T-cell (primary cell): ENCODE measurements at regions not wholly inside any gene's neighbourhood (a gene's known extent, or its start where the extent isn't known, plus 50 kb on each side); places are given as distances from the start of the nearest gene placed in this dataset.
A peak's percentile ranks its signal among the peaks of the same experiment; 100 is the strongest.

Experiments
- ATAC-seq, 4 experiments: fragments of 200-7000 bp in 3 of 4; fragments of 150-1000 bp in 1 of 4; cut with Tn5 transposase; replicated peaks in 1 of 4; 1 replicate in 3 of 4; 2 replicates in 1 of 4; pipeline ENCODE4 v1.10.0; 2021; ENCODE audit warnings: moderate library complexity in 3 of 4, mild to moderate bottlenecking in 2 of 4, moderate number of reproducible peaks in 1 of 4
- CTCF ChIA-PET, 2 donors: fragments of 300-600 bp; sonication (Branson Sonifier 250); formaldehyde crosslinking; loops; one replicate each; lab custom pipeline; 2022; ENCODE audit warnings: antibody characterized with exemption in 2 of 2; lab: Charles Lee
- POLR2A ChIA-PET, 2 donors: fragments of 300-600 bp; sonication (Branson Sonifier 250); formaldehyde crosslinking; loops; one replicate each; lab custom pipeline; 2022; ENCODE audit warnings: antibody characterized with exemption in 2 of 2; lab: Charles Lee
- DNase-seq, 35 experiments: peaks; one replicate each; pipeline versions ENCODE4 v3.0.0 to v3.0.0-alpha.2; 2013 to 2023
- H3K27ac ChIP-seq: one replicate; pipeline ENCODE4 v1.5.1; 2013; ENCODE audit warnings: low read length
- H3K27me3 ChIP-seq, 2 experiments: replicated peaks in 1 of 2; 1 replicate in 1 of 2; 2 replicates in 1 of 2; pipeline versions ENCODE4 v1.6.1 to v1.7.0; 2013; ENCODE audit warnings: low read length in 1 of 2, mixed read lengths in 1 of 2; ENCODE audit not compliant: control insufficient read depth in 2 of 2, insufficient read depth in 2 of 2; ENCODE audit errors: extremely low read depth in 1 of 2
- H3K36me3 ChIP-seq, 2 donors: 1 replicate in 1 of 2; 2 replicates in 1 of 2; pipeline versions ENCODE4 v1.6.1 to v1.7.0; 2013; ENCODE audit warnings: low read length in 1 of 2; ENCODE audit not compliant: control insufficient read depth in 2 of 2, insufficient read depth in 1 of 2; ENCODE audit errors: extremely low read depth in 1 of 2
- H3K4me1 ChIP-seq, 2 experiments: 1 replicate in 1 of 2; 2 replicates in 1 of 2; pipeline versions ENCODE4 v1.6.1 to v1.7.0; 2013; ENCODE audit warnings: low read length in 2 of 2, mixed read lengths in 1 of 2; ENCODE audit not compliant: insufficient read depth in 2 of 2, control insufficient read depth in 1 of 2; ENCODE audit errors: extremely low read depth in 1 of 2
- H3K4me3 ChIP-seq, 2 donors: 1 replicate in 1 of 2; 2 replicates in 1 of 2; pipeline versions ENCODE4 v1.5.1 to v1.7.0; 2013; ENCODE audit warnings: mild to moderate bottlenecking in 2 of 2, low read length in 1 of 2, moderate library complexity in 1 of 2; ENCODE audit not compliant: control insufficient read depth in 1 of 2; ENCODE audit errors: extremely low read depth in 1 of 2
- H3K9me3 ChIP-seq: 2 replicates; pipeline ENCODE4 v1.7.0; 2013
- H3K27ac Mint-ChIP-seq, 2 donors: one replicate each; pipeline ENCODE4 v1.8.0; 2020 to 2021; ENCODE audit warnings: mild to moderate bottlenecking in 2 of 2, mixed read lengths in 2 of 2
- H3K27me3 Mint-ChIP-seq, 2 donors: one replicate each; pipeline ENCODE4 v1.8.0; 2021 to 2022; ENCODE audit warnings: mixed read lengths in 2 of 2
- H3K36me3 Mint-ChIP-seq: one replicate; pipeline ENCODE4 v1.8.0; 2021; ENCODE audit warnings: mixed read lengths
- H3K4me1 Mint-ChIP-seq, 3 donors: one replicate each; pipeline ENCODE4 v1.8.0; 2020 to 2022; ENCODE audit warnings: mixed read lengths in 3 of 3, mild to moderate bottlenecking in 1 of 3
- H3K4me3 Mint-ChIP-seq, 3 donors: one replicate each; pipeline ENCODE4 v1.8.0; 2020 to 2022; ENCODE audit warnings: mild to moderate bottlenecking in 3 of 3, mixed read lengths in 3 of 3, moderate library complexity in 3 of 3
- H3K9me3 Mint-ChIP-seq, 3 donors: one replicate each; pipeline ENCODE4 v1.8.0; 2020 to 2022; ENCODE audit warnings: mixed read lengths in 3 of 3
- WGBS: methylation state at CpG from one replicate; pipeline ENCODE4 v1.1.5; 2013; ENCODE audit warnings: missing lambda C conversion rate; ENCODE audit not compliant: insufficient coverage; 5-methylcytosine and 5-hydroxymethylcytosine counted together

DNA sequence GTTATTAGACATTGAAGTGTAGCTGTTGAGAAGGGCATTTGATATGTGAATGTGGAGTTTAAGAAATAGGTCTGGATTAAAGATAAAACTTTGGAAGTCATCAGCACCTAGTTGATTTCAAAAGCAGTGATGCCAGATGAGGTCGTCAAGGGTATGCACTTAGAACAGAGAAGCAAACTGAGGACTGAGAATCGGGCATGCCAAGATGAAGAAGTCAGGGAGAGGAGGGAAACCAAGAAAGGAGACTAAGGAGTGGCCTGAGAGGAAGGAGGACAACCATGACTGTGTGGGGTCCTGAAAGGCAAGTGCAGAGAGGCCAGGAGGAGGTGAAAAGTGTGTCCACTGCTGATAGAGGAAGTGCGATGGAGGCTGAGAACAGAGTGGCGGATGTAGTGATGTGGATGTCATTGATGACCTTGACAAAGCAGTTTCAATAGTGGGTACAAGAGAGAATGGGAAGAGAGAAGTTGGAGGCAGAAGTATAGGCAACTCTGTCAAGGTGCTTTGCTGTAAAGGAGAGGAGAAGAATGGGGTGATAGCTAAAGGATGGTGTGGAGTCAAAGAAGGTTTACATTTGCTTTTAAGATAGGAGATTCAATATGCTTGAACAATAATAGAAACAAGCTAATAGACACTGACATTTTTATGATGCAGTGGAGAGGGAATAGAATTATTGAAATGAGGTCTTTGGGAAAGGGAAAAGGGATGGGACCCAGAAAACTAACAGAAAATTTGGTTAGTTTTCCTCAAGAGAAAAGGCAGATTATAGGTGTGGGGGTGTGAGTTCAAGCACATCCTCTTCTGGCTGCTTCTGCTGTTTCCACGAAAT lies 139.7 kb upstream of the TMEM170B start:
- no peaks in the 10 kb centered on the region for H3K9me3 Mint-ChIP-seq
- Histone ChIP-seq H3K27me3 (no peaks in the 10 kb centered on the region), H3K27ac (no peak overlapping the region), H3K9me3 (no peaks in the 10 kb centered on the region), H3K4me1 (no peaks in the 10 kb centered on the region), H3K36me3 (no peaks in the 10 kb centered on the region), H3K4me3 (no peak overlapping the region)
- WGBS: 97% methylated on average over 5 of the region's 5 CpGs
- ATAC-seq (no peak), DNase-seq (no peak)
- peak overlapping the region in 1 of 2 donors; percentile 19 for H3K27ac Mint-ChIP-seq
- H3K36me3 Mint-ChIP-seq: peaks cover 4% of the 10 kb centered on the region
- peaks cover 0 to 5% of the 10 kb centered on the region in 2 donors for H3K27me3 Mint-ChIP-seq
- ChIA-PET CTCF (no interaction called here), POLR2A (no interaction called here)
- H3K4me3 Mint-ChIP-seq: no peak overlapping the region
- peaks cover 0 to 2% (median 0%) of the 10 kb centered on the region in 3 donors for H3K4me1 Mint-ChIP-seq

DNA sequence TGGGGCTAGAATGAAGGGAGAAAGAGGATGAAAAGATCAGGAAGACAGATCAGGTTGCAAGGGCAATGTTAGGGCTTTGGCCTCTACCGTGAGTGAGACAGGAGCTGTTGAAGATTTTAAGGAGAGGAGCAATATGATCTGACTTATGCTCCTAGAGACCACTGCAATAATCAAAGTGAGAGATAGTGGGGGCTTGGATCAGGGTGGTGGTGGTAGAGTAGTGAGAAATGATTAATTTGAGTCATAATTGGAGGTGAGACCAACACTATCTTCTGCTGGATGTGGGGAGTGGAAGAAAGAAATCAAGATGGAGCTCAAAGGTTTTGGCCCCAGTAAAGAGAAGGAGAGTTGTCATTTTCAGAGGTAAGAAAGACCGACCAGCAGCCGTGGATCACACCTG lies 140.7 kb upstream of the TMEM170B start:
- H3K4me1 Mint-ChIP-seq: peaks cover 0 to 2% (median 0%) of the 10 kb centered on the region in 3 donors
- H3K36me3 Mint-ChIP-seq: peaks cover 4% of the 10 kb centered on the region
- H3K36me3 ChIP-seq: no peaks in the 10 kb centered on the region
- H3K4me3 ChIP-seq: no peak overlapping the region
- H3K4me1 ChIP-seq: no peaks in the 10 kb centered on the region
- H3K4me3 Mint-ChIP-seq: no peak overlapping the region
- H3K9me3 ChIP-seq: no peaks in the 10 kb centered on the region
- ChIA-PET CTCF (no interaction called here), POLR2A (no interaction called here)
- ATAC-seq (no peak), DNase-seq (no peak)
- H3K27me3 Mint-ChIP-seq: peaks cover 0 to 5% of the 10 kb centered on the region in 2 donors
- H3K9me3 Mint-ChIP-seq: peaks cover 0 to 4% (median 0%) of the 10 kb centered on the region in 3 donors
- no peak overlapping the region for H3K27ac Mint-ChIP-seq
- H3K27ac ChIP-seq: no peak overlapping the region
- WGBS: 100% methylated on average over 1 of the region's 3 CpGs
- H3K27me3 ChIP-seq: no peaks in the 10 kb centered on the region

DNA sequence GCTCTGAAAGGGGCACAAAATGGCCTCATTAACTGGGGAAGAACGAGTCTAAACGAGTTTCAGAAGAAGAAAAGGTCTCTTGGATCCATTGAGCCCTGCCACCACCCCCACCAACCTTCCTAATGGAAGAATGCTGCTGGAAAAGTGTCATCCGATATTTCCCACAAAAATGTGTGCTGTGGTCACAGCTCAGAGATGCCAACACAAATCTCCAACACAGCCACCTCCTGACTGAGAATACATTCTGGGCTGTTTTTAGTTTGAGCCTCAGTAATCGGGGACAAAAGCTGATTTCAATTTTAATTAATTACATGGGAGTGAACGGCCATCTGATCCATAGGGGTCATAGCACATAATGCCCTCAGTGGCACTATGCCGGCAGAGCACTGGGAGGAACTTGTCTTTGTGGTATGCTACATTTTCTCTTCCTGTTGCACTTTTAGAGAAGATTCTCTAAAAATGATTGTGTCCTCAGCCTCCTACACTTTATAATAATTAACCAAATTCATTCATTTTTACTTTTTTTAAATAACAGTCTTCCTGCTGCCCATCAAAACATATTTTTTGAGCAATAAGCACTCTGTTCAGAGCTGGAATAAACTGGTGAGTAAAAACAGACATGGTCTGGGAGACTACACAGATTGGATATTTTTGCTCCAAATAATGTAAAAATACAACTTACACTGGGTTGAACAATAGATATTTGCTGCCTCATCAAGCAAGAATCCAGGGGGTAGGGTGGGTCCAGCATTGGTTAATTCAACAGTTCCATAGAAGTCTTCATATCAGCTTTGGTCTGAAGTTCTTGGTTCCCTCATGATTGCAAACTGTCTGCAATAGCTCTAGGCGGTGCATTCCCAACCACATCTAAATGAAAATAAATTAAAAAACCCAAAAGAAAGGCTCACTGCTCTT lies 143.6 kb upstream of the TMEM170B start:
- POLR2A ChIA-PET: interaction anchor here in 1 of 2 donors (0.6 kb wide), 1 partner anchor 103 kb away, joined by 5 read pairs; no protein-coding TSS in a partner anchor
- 100% methylated on average over 1 of the region's 7 CpGs for WGBS
- H3K4me1 Mint-ChIP-seq: peaks cover 0 to 2% (median 0%) of the 10 kb centered on the region in 3 donors
- peaks cover 4% of the 10 kb centered on the region for H3K36me3 Mint-ChIP-seq
- no peaks in the 10 kb centered on the region for H3K4me1 ChIP-seq
- H3K27ac ChIP-seq: no peak overlapping the region
- CTCF ChIA-PET: no interaction called here
- no peak overlapping the region for H3K4me3 Mint-ChIP-seq
- no peaks in the 10 kb centered on the region for H3K36me3 ChIP-seq
- H3K27me3 ChIP-seq: no peaks in the 10 kb centered on the region
- H3K9me3 ChIP-seq: no peaks in the 10 kb centered on the region
- DNase-seq (no peak), ATAC-seq (no peak)
- peaks cover 0 to 5% of the 10 kb centered on the region in 2 donors for H3K27me3 Mint-ChIP-seq
- no peak overlapping the region for H3K4me3 ChIP-seq
- H3K27ac Mint-ChIP-seq: no peak overlapping the region
- H3K9me3 Mint-ChIP-seq: peaks cover 0 to 4% (median 0%) of the 10 kb centered on the region in 3 donors

DNA sequence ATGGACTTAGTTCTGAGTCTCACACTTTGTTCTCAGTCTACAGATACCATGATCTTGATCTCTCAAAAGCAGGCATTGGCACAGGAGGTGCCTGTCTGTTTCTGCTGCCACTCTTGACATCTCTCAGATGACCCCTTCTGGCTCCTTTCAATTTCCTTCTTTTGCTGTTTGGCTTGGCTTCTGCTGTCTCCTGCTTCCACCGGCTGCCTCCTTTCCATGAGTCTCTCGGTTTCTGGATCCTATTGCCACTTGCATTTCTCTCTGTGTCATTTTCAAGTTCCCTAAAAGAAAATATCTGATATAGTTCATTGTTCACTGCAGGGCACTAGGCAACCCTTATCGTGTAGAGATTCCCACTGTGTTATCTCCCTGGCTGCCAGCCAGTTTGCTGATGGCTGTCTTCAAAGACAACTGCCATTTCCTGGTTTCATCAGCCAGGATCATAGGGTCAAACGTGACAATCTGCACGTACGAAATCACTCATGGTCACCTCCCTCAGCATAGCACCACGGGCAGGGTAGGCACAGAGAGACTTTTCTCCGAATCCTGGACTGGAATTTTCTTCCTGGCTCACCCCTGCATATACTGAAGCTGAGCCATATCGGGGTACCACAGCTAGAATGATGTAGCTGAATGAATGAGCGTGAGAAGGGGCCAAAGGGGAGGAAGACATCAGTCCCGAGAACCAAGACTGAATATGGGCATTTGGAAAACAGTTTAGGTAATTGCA lies 144.6 kb upstream of the TMEM170B start:
- POLR2A ChIA-PET: interaction anchor here in 1 of 2 donors (0.6 kb wide), 1 partner anchor 102 kb away, joined by 5 read pairs; no protein-coding TSS in a partner anchor
- Mint-ChIP-seq H3K4me3 (no peak overlapping the region), H3K9me3 (peaks cover 0 to 4% (median 0%) of the 10 kb centered on the region in 3 donors), H3K27me3 (peaks cover 0 to 5% of the 10 kb centered on the region in 2 donors), H3K4me1 (peaks cover 0 to 2% (median 0%) of the 10 kb centered on the region in 3 donors), H3K27ac (no peak overlapping the region), H3K36me3 (peaks cover 4% of the 10 kb centered on the region)
- Histone ChIP-seq H3K36me3 (no peaks in the 10 kb centered on the region), H3K9me3 (no peaks in the 10 kb centered on the region), H3K4me1 (no peaks in the 10 kb centered on the region), H3K27me3 (no peaks in the 10 kb centered on the region), H3K27ac (no peak overlapping the region), H3K4me3 (no peak overlapping the region)
- 95% methylated on average over 6 of the region's 11 CpGs for WGBS
- CTCF ChIA-PET: no interaction called here
- DNase-seq (peak in 6 of 35 experiments; percentile 8 to 30 (median 18)), ATAC-seq (no peak)

DNA sequence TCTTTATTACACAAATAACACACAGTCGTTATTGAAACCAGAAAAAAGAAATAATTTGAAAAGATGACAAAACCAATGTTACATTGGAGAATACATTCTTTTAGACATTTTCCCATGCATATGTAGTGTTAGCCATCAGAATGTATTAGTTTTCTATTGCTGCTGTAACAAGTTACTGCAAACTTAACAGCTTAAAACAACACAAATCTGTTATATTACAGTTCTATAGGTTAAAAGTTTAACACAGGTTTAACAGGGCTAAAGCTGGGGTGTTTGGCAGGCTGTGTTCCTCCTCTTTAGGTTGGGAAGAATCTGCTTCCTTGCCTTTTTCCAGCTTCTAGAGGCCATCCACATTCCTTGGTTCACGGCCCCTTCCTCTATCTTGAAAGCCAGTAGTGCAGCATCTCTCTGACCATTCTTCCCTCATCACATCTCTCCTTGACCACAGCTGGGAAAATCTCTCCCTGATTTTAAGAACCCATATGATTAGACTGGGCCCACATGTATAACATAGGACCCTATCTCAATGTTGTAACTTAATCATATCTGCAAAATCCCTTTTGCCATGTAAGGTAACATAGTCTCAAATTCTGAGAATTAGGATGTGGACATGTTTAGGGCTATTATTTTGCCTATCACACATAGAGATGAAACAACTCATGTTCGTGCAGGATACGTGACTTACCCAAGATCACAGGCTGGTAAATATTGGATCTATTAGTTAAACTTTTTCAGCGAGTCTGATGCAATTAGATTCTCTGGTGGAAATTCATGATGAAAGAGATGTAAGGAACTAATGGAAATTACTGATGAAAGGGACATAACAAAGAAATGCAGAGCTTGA lies 145.4 kb upstream of the TMEM170B start:
- Histone ChIP-seq H3K27me3 (no peaks in the 10 kb centered on the region), H3K4me1 (no peaks in the 10 kb centered on the region), H3K36me3 (no peaks in the 10 kb centered on the region), H3K9me3 (no peaks in the 10 kb centered on the region), H3K27ac (no peak overlapping the region), H3K4me3 (no peak overlapping the region)
- CTCF ChIA-PET: no interaction called here
- ATAC-seq (no peak), DNase-seq (no peak)
- peaks cover 4% of the 10 kb centered on the region for H3K36me3 Mint-ChIP-seq
- H3K4me3 Mint-ChIP-seq: no peak overlapping the region
- H3K27ac Mint-ChIP-seq: no peak overlapping the region
- H3K9me3 Mint-ChIP-seq: peaks cover 0 to 4% (median 0%) of the 10 kb centered on the region in 3 donors
- peaks cover 0 to 5% of the 10 kb centered on the region in 2 donors for H3K27me3 Mint-ChIP-seq
- POLR2A ChIA-PET: no interaction called here
- peaks cover 0 to 2% (median 0%) of the 10 kb centered on the region in 3 donors for H3K4me1 Mint-ChIP-seq
- WGBS: 90% methylated on average over 1 of the region's 5 CpGs
